Karpas-422 (cell line): ENCODE measurements at regions not wholly inside any gene's neighbourhood (a gene's known extent, or its start where the extent isn't known, plus 50 kb on each side); places are given as distances from the start of the nearest gene placed in this dataset.

Experiments used
- DNase-seq: peaks from one replicate; pipeline ENCODE4 v3.0.0-alpha.2; 2015
- H2AFZ ChIP-seq: fragments of 200-600 bp; sonication (generic); 2 replicates; pipeline ENCODE4 v1.6.1; 2014; ENCODE audit warnings: antibody characterized with exemption, low read length, mixed read lengths
- H3K27ac ChIP-seq: fragments of 200-600 bp; sonication (generic); 2 replicates; pipeline ENCODE4 v1.5.1; 2014; ENCODE audit warnings: mild to moderate bottlenecking, low read length, moderate library complexity
- H3K27me3 ChIP-seq: fragments of 200-600 bp; sonication (generic); 2 replicates; pipeline ENCODE4 v1.6.1; 2014; ENCODE audit warnings: low read length, mixed read lengths
- H3K36me3 ChIP-seq: fragments of 200-600 bp; sonication (generic); 2 replicates; pipeline ENCODE4 v1.6.1; 2014; ENCODE audit warnings: low read length, mixed read lengths; ENCODE audit not compliant: insufficient read depth
- H3K4me1 ChIP-seq: fragments of 200-600 bp; sonication (generic); 2 replicates; pipeline ENCODE4 v1.6.1; 2014; ENCODE audit warnings: mild to moderate bottlenecking, low read length, mixed read lengths
- H3K4me2 ChIP-seq: fragments of 200-600 bp; sonication (generic); 2 replicates; pipeline ENCODE4 v1.6.1; 2014; ENCODE audit warnings: low read length, low read depth, mild to moderate bottlenecking; ENCODE audit not compliant: poor library complexity, severe bottlenecking
- H3K4me3 ChIP-seq: fragments of 200-600 bp; sonication (generic); 2 replicates; pipeline ENCODE4 v1.5.1; 2014; ENCODE audit warnings: mild to moderate bottlenecking, antibody characterized with exemption, low read length, mixed read lengths
- H3K79me2 ChIP-seq: fragments of 200-600 bp; sonication (generic); 2 replicates; pipeline ENCODE4 v1.6.1; 2014; ENCODE audit warnings: mild to moderate bottlenecking, low read length, mixed read lengths
- H3K9ac ChIP-seq: fragments of 200-600 bp; sonication (generic); 2 replicates; pipeline ENCODE4 v1.6.0; 2014; ENCODE audit warnings: low read length
- H3K9me2 ChIP-seq: fragments of 200-600 bp; sonication (generic), shearing (Covaris generic); replicated peaks from 2 replicates; pipeline ENCODE4 v1.6.0; 2014; ENCODE audit warnings: mild to moderate bottlenecking, low read length, moderate library complexity; ENCODE audit not compliant: insufficient read depth
- H3K9me3 ChIP-seq: fragments of 300-700, 200-600 bp; sonication (generic); 2 replicates; pipeline ENCODE4 v1.6.1; 2014; ENCODE audit warnings: low read length, mixed read lengths
- H4K20me1 ChIP-seq: fragments of 200-600 bp; sonication (generic); 2 replicates; pipeline ENCODE4 v1.6.1; 2014; ENCODE audit warnings: mild to moderate bottlenecking, antibody characterized with exemption, low read length, low read depth; ENCODE audit not compliant: insufficient read depth

- Histone ChIP-seq H3K9me2 (no peaks in the 10 kb centered on the region), H3K4me3 (no peak overlapping the region), H3K4me2 (no peak overlapping the region), H3K9me3 (no peaks in the 10 kb centered on the region), H4K20me1 (no peaks in the 10 kb centered on the region), H3K4me1 (no peaks in the 10 kb centered on the region), H3K9ac (no peak overlapping the region), H3K36me3 (no peaks in the 10 kb centered on the region), H2AFZ (no peak overlapping the region), H3K27me3 (no peaks in the 10 kb centered on the region), H3K79me2 (no peaks in the 10 kb centered on the region), H3K27ac (no peak overlapping the region)
- no peak for DNase-seq
These were observed 402.5 kb upstream of the PCDH9 start for GRCh38 chr13:67632590-67632989.

- no peak overlapping the region for H3K27ac ChIP-seq
- H3K4me3 ChIP-seq: no peak overlapping the region
- no peak for DNase-seq
- H2AFZ ChIP-seq: no peak overlapping the region
- no peaks in the 10 kb centered on the region for H3K36me3 ChIP-seq
- no peaks in the 10 kb centered on the region for H3K9me2 ChIP-seq
- no peaks in the 10 kb centered on the region for H3K4me1 ChIP-seq
- H3K9me3 ChIP-seq: no peaks in the 10 kb centered on the region
- H4K20me1 ChIP-seq: no peaks in the 10 kb centered on the region
- no peak overlapping the region for H3K9ac ChIP-seq
- no peak overlapping the region for H3K4me2 ChIP-seq
- H3K79me2 ChIP-seq: no peaks in the 10 kb centered on the region
- no peaks in the 10 kb centered on the region for H3K27me3 ChIP-seq
These were observed 400.5 kb upstream of the PCDH9 start for GRCh38 chr13:67630640-67631039.

GRCh38 chr13:67623630-67624029 lies 393.5 kb upstream of the PCDH9 start:
- no peak overlapping the region for H3K27ac ChIP-seq
- no peak overlapping the region for H3K9ac ChIP-seq
- H3K9me3 ChIP-seq: no peaks in the 10 kb centered on the region
- DNase-seq: no peak
- no peaks in the 10 kb centered on the region for H4K20me1 ChIP-seq
- no peak overlapping the region for H2AFZ ChIP-seq
- H3K9me2 ChIP-seq: no peaks in the 10 kb centered on the region
- H3K27me3 ChIP-seq: no peaks in the 10 kb centered on the region
- no peaks in the 10 kb centered on the region for H3K79me2 ChIP-seq
- H3K36me3 ChIP-seq: no peaks in the 10 kb centered on the region
- no peak overlapping the region for H3K4me2 ChIP-seq
- H3K4me1 ChIP-seq: no peaks in the 10 kb centered on the region
- H3K4me3 ChIP-seq: no peak overlapping the region

GRCh38 chr13:67620665-67621064 lies 390.5 kb upstream of the PCDH9 start:
- Histone ChIP-seq H4K20me1 (no peaks in the 10 kb centered on the region), H3K9me3 (no peaks in the 10 kb centered on the region), H2AFZ (peak overlapping the region; percentile 74), H3K27ac (no peak overlapping the region), H3K27me3 (no peaks in the 10 kb centered on the region), H3K9ac (no peak overlapping the region), H3K9me2 (no peaks in the 10 kb centered on the region), H3K4me1 (no peaks in the 10 kb centered on the region), H3K79me2 (no peaks in the 10 kb centered on the region), H3K4me2 (no peak overlapping the region), H3K36me3 (no peaks in the 10 kb centered on the region), H3K4me3 (no peak overlapping the region)
- DNase-seq: no peak

GRCh38 chr13:67619995-67620380 lies 389.9 kb upstream of the PCDH9 start:
- Histone ChIP-seq H3K4me3 (no peak overlapping the region), H4K20me1 (no peaks in the 10 kb centered on the region), H3K79me2 (no peaks in the 10 kb centered on the region), H3K27ac (no peak overlapping the region), H3K36me3 (no peaks in the 10 kb centered on the region), H2AFZ (peak overlapping the region; percentile 74), H3K27me3 (no peaks in the 10 kb centered on the region), H3K4me1 (no peaks in the 10 kb centered on the region), H3K4me2 (no peak overlapping the region), H3K9me3 (no peaks in the 10 kb centered on the region), H3K9ac (no peak overlapping the region), H3K9me2 (no peaks in the 10 kb centered on the region)
- no peak for DNase-seq

GRCh38 chr13:67619351-67619994 lies 389.3 kb upstream of the PCDH9 start:
- H3K27ac ChIP-seq: no peak overlapping the region
- H3K9ac ChIP-seq: no peak overlapping the region
- H3K9me3 ChIP-seq: no peaks in the 10 kb centered on the region
- H3K4me1 ChIP-seq: no peaks in the 10 kb centered on the region
- no peaks in the 10 kb centered on the region for H3K79me2 ChIP-seq
- no peak overlapping the region for H3K4me3 ChIP-seq
- H2AFZ ChIP-seq: peak overlapping the region; percentile 74; the same call in 1 of the 2 replicates
- H3K27me3 ChIP-seq: no peaks in the 10 kb centered on the region
- no peaks in the 10 kb centered on the region for H3K9me2 ChIP-seq
- no peaks in the 10 kb centered on the region for H3K36me3 ChIP-seq
- no peak overlapping the region for H3K4me2 ChIP-seq
- no peaks in the 10 kb centered on the region for H4K20me1 ChIP-seq
- DNase-seq: no peak

- Histone ChIP-seq H3K9me2 (no peaks in the 10 kb centered on the region), H3K9me3 (no peaks in the 10 kb centered on the region), H3K4me2 (no peak overlapping the region)
These were observed 384.4 kb upstream of the PCDH9 start for GRCh38 chr13:67614579-67614978.

GRCh38 chr13:67614013-67614412 lies 383.9 kb upstream of the PCDH9 start:
- no peaks in the 10 kb centered on the region for H4K20me1 ChIP-seq
- no peak overlapping the region for H2AFZ ChIP-seq
- H3K4me3 ChIP-seq: no peak overlapping the region
- no peaks in the 10 kb centered on the region for H3K36me3 ChIP-seq
- no peaks in the 10 kb centered on the region for H3K9me2 ChIP-seq
- H3K27me3 ChIP-seq: no peaks in the 10 kb centered on the region
- no peaks in the 10 kb centered on the region for H3K79me2 ChIP-seq
- H3K9ac ChIP-seq: no peak overlapping the region
- H3K4me1 ChIP-seq: no peaks in the 10 kb centered on the region
- H3K9me3 ChIP-seq: no peaks in the 10 kb centered on the region
- no peak overlapping the region for H3K27ac ChIP-seq
- no peak for DNase-seq
- no peak overlapping the region for H3K4me2 ChIP-seq

More at GRCh38 chr13:67614579-67614978, 384.4 kb upstream of the PCDH9 start:
- Histone ChIP-seq H4K20me1 (no peaks in the 10 kb centered on the region), H3K27ac (no peak overlapping the region), H3K79me2 (no peaks in the 10 kb centered on the region), H3K27me3 (no peaks in the 10 kb centered on the region), H3K4me3 (no peak overlapping the region), H2AFZ (no peak overlapping the region), H3K9ac (no peak overlapping the region), H3K36me3 (no peaks in the 10 kb centered on the region), H3K4me1 (no peaks in the 10 kb centered on the region)
- DNase-seq: no peak
